ENCODE measurements at regions not wholly inside any gene's neighbourhood (a gene's known extent, or its start where the extent isn't known, plus 50 kb on each side); places are given as distances from the start of the nearest gene placed in this dataset.
"Not testable (repeated sequence)": the region's sequence is repeated elsewhere in the genome, so short reads cannot be mapped to it uniquely, and the experiment has no call there.

GRCh38 chr5:25405850-25406249, 761.1 kb upstream of the CDH10 start:
- no peak for DNase-seq (ENCODE audit: low spot score)

- no peak for DNase-seq (ENCODE audit: low spot score)
These were observed 755.2 kb upstream of the CDH10 start for GRCh38 chr5:25399878-25400480.

GRCh38 chr5:25393957-25394356, 749.2 kb upstream of the CDH10 start:
- no peak for DNase-seq (ENCODE audit: low spot score)

GRCh38 chr5:25393256-25393655, 748.5 kb upstream of the CDH10 start:
- no peak for DNase-seq (ENCODE audit: low spot score)

GRCh38 chr5:25387953-25388352, 743.2 kb upstream of the CDH10 start:
- no peak for DNase-seq (ENCODE audit: low spot score)

- no peak for DNase-seq (ENCODE audit: low spot score)
These were observed 718.0 kb upstream of the CDH10 start for GRCh38 chr5:25362799-25363198.

- no peak for DNase-seq (ENCODE audit: low spot score)
These were observed 714.1 kb upstream of the CDH10 start for GRCh38 chr5:25358919-25359318.

- DNase-seq (ENCODE audit: low spot score) = no peak
These were observed 712.8 kb upstream of the CDH10 start for GRCh38 chr5:25357605-25358004.

GRCh38 chr5:25349746-25350145, 705.0 kb upstream of the CDH10 start:
- DNase-seq (ENCODE audit: low spot score) = no peak

GRCh38 chr5:25345240-25345771, 700.5 kb upstream of the CDH10 start:
- no peak for DNase-seq (ENCODE audit: low spot score)

- no peak for DNase-seq (ENCODE audit: low spot score)
These were observed 694.8 kb upstream of the CDH10 start for GRCh38 chr5:25339541-25339940.

- no peak for DNase-seq (ENCODE audit: low spot score)
These were observed 689.6 kb upstream of the CDH10 start for GRCh38 chr5:25334350-25334749.

GRCh38 chr5:25330721-25331120, 685.9 kb upstream of the CDH10 start:
- DNase-seq (ENCODE audit: low spot score) = no peak

- DNase-seq (ENCODE audit: low spot score) = no peak
These were observed 682.4 kb upstream of the CDH10 start for GRCh38 chr5:25327172-25327571.

GRCh38 chr5:25301836-25302235, 657.1 kb upstream of the CDH10 start:
- no peak for DNase-seq (ENCODE audit: low spot score)

- DNase-seq (ENCODE audit: low spot score) = no peak
These were observed 650.3 kb upstream of the CDH10 start for GRCh38 chr5:25295067-25295466.

GRCh38 chr5:25289766-25290165, 645.0 kb upstream of the CDH10 start:
- not testable (repeated sequence) for DNase-seq (ENCODE audit: low spot score)

GRCh38 chr5:25286319-25286718, 641.5 kb upstream of the CDH10 start:
- no peak for DNase-seq (ENCODE audit: low spot score)

- no peak for DNase-seq (ENCODE audit: low spot score)
These were observed 640.4 kb upstream of the CDH10 start for GRCh38 chr5:25285136-25285535.

GRCh38 chr5:25263507-25263906, 618.7 kb upstream of the CDH10 start:
- DNase-seq (ENCODE audit: low spot score) = not testable (repeated sequence)

GRCh38 chr5:25262221-25262620, 617.4 kb upstream of the CDH10 start:
- DNase-seq (ENCODE audit: low spot score) = no peak

- DNase-seq (ENCODE audit: low spot score) = no peak
These were observed 610.4 kb upstream of the CDH10 start for GRCh38 chr5:25255128-25255527.

GRCh38 chr5:25241981-25242380, 597.2 kb upstream of the CDH10 start:
- DNase-seq (ENCODE audit: low spot score) = no peak

- not testable (repeated sequence) for DNase-seq (ENCODE audit: low spot score)
These were observed 593.9 kb upstream of the CDH10 start for GRCh38 chr5:25238720-25239119.
